HCT116 (cell line): ENCODE measurements at regions not wholly inside any gene's neighbourhood (a gene's known extent, or its start where the extent isn't known, plus 50 kb on each side); places are given as distances from the start of the nearest gene placed in this dataset.

Experiments used
- ATAC-seq: fragments of 200-7000 bp; cut with Tn5 transposase; 2 replicates; pipeline ENCODE4 v1.9.1; 2020; ENCODE audit warnings: mild to moderate bottlenecking, moderate library complexity
- BruUV-seq: library from RNA; stranded (reverse); fragments of 400-500 nt; replicated peaks from 2 replicates; lab custom pipeline; 2021; lab: Mats Ljungman, UMichigan
- CTCF ChIA-PET: fragments of 300-600 bp; sonication (Branson Sonifier 250); formaldehyde crosslinking; loops from one replicate; lab custom pipeline; 2021; ENCODE audit warnings: antibody characterized with exemption; lab: Charles Lee
- POLR2A ChIA-PET: fragments of 300-600, 350-600 bp; sonication (Branson Sonifier 250); formaldehyde crosslinking; loops from one replicate; lab custom pipeline; 2021; ENCODE audit warnings: antibody characterized with exemption; lab: Charles Lee
- RAD21 ChIA-PET, 2 experiments: fragments of 300-600 bp; sonication (Branson Sonifier 250); formaldehyde crosslinking; loops; one replicate each; lab custom pipeline; 2023; ENCODE audit warnings: low total read pairs in 2 of 2; ENCODE audit not compliant: uncharacterized antibody in 2 of 2, unreplicated experiment in 2 of 2, low non-redundant PET in 1 of 2; lab: Charles Lee
- DNase-seq: peaks from one replicate; pipeline ENCODE4 v3.0.0-alpha.2; 2010; ENCODE audit warnings: low read depth, low spot score
- H2AFZ ChIP-seq: fragments of 200-600 bp; shearing (Covaris generic), sonication (generic); 2 replicates; pipeline ENCODE4 v1.6.1; 2017; ENCODE audit warnings: low read depth, mixed run types, mixed read lengths, antibody characterized with exemption, low read length; ENCODE audit not compliant: poor library complexity, severe bottlenecking
- H3K27ac ChIP-seq: 2 replicates; pipeline ENCODE4 v1.5.1; 2012; ENCODE audit warnings: low read depth, low read length
- H3K27me3 ChIP-seq: fragments of 200-600 bp; sonication (generic); 2 replicates; pipeline ENCODE4 v1.6.1; 2016; ENCODE audit warnings: mixed run types, low read length, mixed read lengths; ENCODE audit not compliant: insufficient read depth
- H3K36me3 ChIP-seq, 2 experiments: fragments of 200-500 bp in 1 of 2; fragments of 200-600 bp in 1 of 2; sonication (Bioruptor generic) in 1 of 2; sonication (generic) in 1 of 2; 2 replicates each; pipeline versions ENCODE4 v1.5.1 to v1.6.1; 2014 to 2016; ENCODE audit warnings: low read length in 2 of 2, inconsistent platforms in 1 of 2, mixed read lengths in 1 of 2, mixed run types in 1 of 2; ENCODE audit not compliant: insufficient read depth in 2 of 2, control insufficient read depth in 1 of 2
- H3K4me1 ChIP-seq, 2 experiments: fragments of 200-600 bp in 1 of 2; sonication (generic) in 1 of 2; 2 replicates each; pipeline versions ENCODE4 v1.5.1 to v1.6.1; 2012 to 2017; ENCODE audit warnings: low read length in 2 of 2, inconsistent platforms in 1 of 2, mild to moderate bottlenecking in 1 of 2, mixed read lengths in 1 of 2, mixed run types in 1 of 2, moderate library complexity in 1 of 2; ENCODE audit not compliant: insufficient read depth in 2 of 2, control insufficient read depth in 1 of 2
- H3K4me2 ChIP-seq: fragments of 200-600 bp; sonication (generic); 2 replicates; pipeline ENCODE4 v1.6.1; 2017; ENCODE audit warnings: mixed run types, low read length, mixed read lengths
- H3K4me3 ChIP-seq, 2 experiments: fragments of 200-600 bp in 1 of 2; sonication (generic) in 1 of 2; replicated peaks in 1 of 2; 2 replicates each; pipeline ENCODE4 v1.5.1; 2011 to 2016; ENCODE audit warnings: low read length in 2 of 2, control low read depth in 1 of 2, low read depth in 1 of 2, mild to moderate bottlenecking in 1 of 2, mixed read lengths in 1 of 2, mixed run types in 1 of 2
- H3K79me2 ChIP-seq: fragments of 200-600 bp; sonication (generic); 2 replicates; pipeline ENCODE4 v1.6.1; 2017; ENCODE audit warnings: mild to moderate bottlenecking, mixed run types, low read length, moderate library complexity, mixed read lengths; ENCODE audit not compliant: insufficient read depth
- H3K9ac ChIP-seq: fragments of 200-600 bp; sonication (generic); 2 replicates; pipeline ENCODE4 v1.6.1; 2016; ENCODE audit warnings: low read length, mixed read lengths
- H3K9me2 ChIP-seq: fragments of 200-600 bp; sonication (generic), shearing (Covaris generic); 2 replicates; pipeline ENCODE4 v1.6.1; 2017; ENCODE audit warnings: mixed run types, mild to moderate bottlenecking, moderate library complexity; ENCODE audit not compliant: insufficient read depth
- H3K9me3 ChIP-seq, 2 experiments: fragments of 200-500 bp in 1 of 2; fragments of 200-600 bp in 1 of 2; sonication (Bioruptor generic) in 1 of 2; sonication (generic) in 1 of 2; 2 replicates each; pipeline ENCODE4 v1.6.1; 2014 to 2017; ENCODE audit warnings: low read length in 2 of 2, mixed read lengths in 2 of 2, inconsistent platforms in 1 of 2, low read depth in 1 of 2, mild to moderate bottlenecking in 1 of 2, mixed run types in 1 of 2, moderate library complexity in 1 of 2; ENCODE audit not compliant: control insufficient read depth in 1 of 2, insufficient read depth in 1 of 2
- H4K20me1 ChIP-seq: fragments of 200-600 bp; sonication (generic), shearing (Covaris generic); 2 replicates; pipeline ENCODE4 v1.6.1; 2017; ENCODE audit warnings: mixed run types, mild to moderate bottlenecking, moderate library complexity; ENCODE audit not compliant: insufficient read depth
- CEBPB ChIP-seq: IDR thresholded peaks from 2 replicates; pipeline ENCODE4 v1.6.1; 2012; ENCODE audit warnings: low read depth
- EGR1 ChIP-seq: IDR thresholded peaks from 2 replicates; pipeline ENCODE4 v1.6.1; 2012; ENCODE audit warnings: low read depth
- SP1 ChIP-seq: IDR thresholded peaks from 2 replicates; pipeline ENCODE4 v1.6.1; 2012; ENCODE audit warnings: low read depth
- TCF7L2 ChIP-seq: IDR thresholded peaks from 2 replicates; pipeline ENCODE4 v1.7.0; 2011; ENCODE audit warnings: borderline replicate concordance, inconsistent platforms; ENCODE audit not compliant: insufficient read depth, insufficient read length; ENCODE audit errors: extremely low read depth
- YY1 ChIP-seq: IDR thresholded peaks from 2 replicates; pipeline ENCODE4 v1.6.1; 2011; ENCODE audit warnings: low read length, low read depth, moderate library complexity, mild to moderate bottlenecking; ENCODE audit not compliant: insufficient replicate concordance; ENCODE audit errors: extremely low read depth
- intact Hi-C: fragments of 100-400 bp; cut with micrococcal nuclease; formaldehyde crosslinking; loops from 2 replicates; pipeline ENCODE4 v1.10.0; 2022
- TF ChIP-seq, protein P1 (sequence below), 3 experiments: fragments of 200-600 bp in 1 of 3; sonication (generic) in 1 of 3; IDR thresholded peaks in 2 of 3; conservative IDR thresholded peaks in 1 of 3; 2 replicates each; pipeline ENCODE4 v1.5.1; 2012 to 2017; ENCODE audit warnings: low read depth in 2 of 3, low read length in 2 of 3, antibody characterized with exemption in 1 of 3, borderline replicate concordance in 1 of 3, control low read depth in 1 of 3, mild to moderate bottlenecking in 1 of 3, mixed read lengths in 1 of 3, mixed run types in 1 of 3, moderate library complexity in 1 of 3; ENCODE audit not compliant: insufficient read depth in 1 of 3
- TF ChIP-seq, protein P2 (sequence below): IDR thresholded peaks from 2 replicates; pipeline ENCODE4 v1.6.1; 2011; ENCODE audit warnings: mild to moderate bottlenecking, low read length, moderate library complexity; ENCODE audit not compliant: insufficient replicate concordance; ENCODE audit errors: extremely low read depth

- Histone ChIP-seq H3K27me3 (no peaks in the 10 kb centered on the region), H3K4me2 (no peak overlapping the region), H3K36me3 (no peaks in the 10 kb centered on the region), H2AFZ (no peak overlapping the region), H3K79me2 (no peaks in the 10 kb centered on the region), H3K27ac (no peak overlapping the region), H4K20me1 (no peaks in the 10 kb centered on the region), H3K9me3 (no peaks in the 10 kb centered on the region), H3K9ac (no peak overlapping the region), H3K4me1 (no peaks in the 10 kb centered on the region), H3K9me2 (no peaks in the 10 kb centered on the region), H3K4me3 (no peak overlapping the region)
- TF ChIP-seq SP1 (no peak), EGR1 (no peak)
- ChIA-PET CTCF (no interaction called here), RAD21 (no interaction called here), POLR2A (no interaction called here)
- intact Hi-C loops: no loop called here
- ATAC-seq (no peak), DNase-seq (no peak)
- BruUV-seq: no TSS peak
Measured at GRCh38 chr15:86010398-86010797, 69.3 kb upstream of the AGBL1 start.

- no peak for TF ChIP-seq YY1
- TF ChIP-seq CEBPB: no peak
- no peak for TF ChIP-seq TCF7L2
- TF ChIP-seq, protein P1, sequence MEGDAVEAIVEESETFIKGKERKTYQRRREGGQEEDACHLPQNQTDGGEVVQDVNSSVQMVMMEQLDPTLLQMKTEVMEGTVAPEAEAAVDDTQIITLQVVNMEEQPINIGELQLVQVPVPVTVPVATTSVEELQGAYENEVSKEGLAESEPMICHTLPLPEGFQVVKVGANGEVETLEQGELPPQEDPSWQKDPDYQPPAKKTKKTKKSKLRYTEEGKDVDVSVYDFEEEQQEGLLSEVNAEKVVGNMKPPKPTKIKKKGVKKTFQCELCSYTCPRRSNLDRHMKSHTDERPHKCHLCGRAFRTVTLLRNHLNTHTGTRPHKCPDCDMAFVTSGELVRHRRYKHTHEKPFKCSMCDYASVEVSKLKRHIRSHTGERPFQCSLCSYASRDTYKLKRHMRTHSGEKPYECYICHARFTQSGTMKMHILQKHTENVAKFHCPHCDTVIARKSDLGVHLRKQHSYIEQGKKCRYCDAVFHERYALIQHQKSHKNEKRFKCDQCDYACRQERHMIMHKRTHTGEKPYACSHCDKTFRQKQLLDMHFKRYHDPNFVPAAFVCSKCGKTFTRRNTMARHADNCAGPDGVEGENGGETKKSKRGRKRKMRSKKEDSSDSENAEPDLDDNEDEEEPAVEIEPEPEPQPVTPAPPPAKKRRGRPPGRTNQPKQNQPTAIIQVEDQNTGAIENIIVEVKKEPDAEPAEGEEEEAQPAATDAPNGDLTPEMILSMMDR (IDR thresholded peaks at IDR 0.05 in 2 of 3, conservative IDR thresholded peaks at IDR 0.05 in 1 of 3; ENCODE audit: borderline replicate concordance in 1 of 3, insufficient read depth in 1 of 3, low read depth in 2 of 3, low read length in 2 of 3): no peak
- TF ChIP-seq SP1: no peak
- TF ChIP-seq, protein P2, sequence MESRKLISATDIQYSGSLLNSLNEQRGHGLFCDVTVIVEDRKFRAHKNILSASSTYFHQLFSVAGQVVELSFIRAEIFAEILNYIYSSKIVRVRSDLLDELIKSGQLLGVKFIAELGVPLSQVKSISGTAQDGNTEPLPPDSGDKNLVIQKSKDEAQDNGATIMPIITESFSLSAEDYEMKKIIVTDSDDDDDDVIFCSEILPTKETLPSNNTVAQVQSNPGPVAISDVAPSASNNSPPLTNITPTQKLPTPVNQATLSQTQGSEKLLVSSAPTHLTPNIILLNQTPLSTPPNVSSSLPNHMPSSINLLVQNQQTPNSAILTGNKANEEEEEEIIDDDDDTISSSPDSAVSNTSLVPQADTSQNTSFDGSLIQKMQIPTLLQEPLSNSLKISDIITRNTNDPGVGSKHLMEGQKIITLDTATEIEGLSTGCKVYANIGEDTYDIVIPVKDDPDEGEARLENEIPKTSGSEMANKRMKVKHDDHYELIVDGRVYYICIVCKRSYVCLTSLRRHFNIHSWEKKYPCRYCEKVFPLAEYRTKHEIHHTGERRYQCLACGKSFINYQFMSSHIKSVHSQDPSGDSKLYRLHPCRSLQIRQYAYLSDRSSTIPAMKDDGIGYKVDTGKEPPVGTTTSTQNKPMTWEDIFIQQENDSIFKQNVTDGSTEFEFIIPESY: no peak
- H3K27ac ChIP-seq: no peak overlapping the region
- no peak overlapping the region for H3K9ac ChIP-seq
- H4K20me1 ChIP-seq: no peaks in the 10 kb centered on the region
- no peaks in the 10 kb centered on the region for H3K4me1 ChIP-seq
- H3K4me3 ChIP-seq: no peak overlapping the region
- ChIA-PET POLR2A (no interaction called here), CTCF (no interaction called here), RAD21 (no interaction called here)
- BruUV-seq: no TSS peak
- H2AFZ ChIP-seq: no peak overlapping the region
- H3K79me2 ChIP-seq: no peaks in the 10 kb centered on the region
- no peaks in the 10 kb centered on the region for H3K27me3 ChIP-seq
- intact Hi-C loops: no loop called here
- H3K36me3 ChIP-seq: no peaks in the 10 kb centered on the region
- no peaks in the 10 kb centered on the region for H3K9me3 ChIP-seq
- no peak for ATAC-seq
- no peak overlapping the region for H3K4me2 ChIP-seq
- no peaks in the 10 kb centered on the region for H3K9me2 ChIP-seq
- no peak for DNase-seq
Measured at GRCh38 chr15:86010891-86011290, 68.8 kb upstream of the AGBL1 start.
